ENCODE measurements at regions not wholly inside any gene's neighbourhood (a gene's known extent, or its start where the extent isn't known, plus 50 kb on each side); places are given as distances from the start of the nearest gene placed in this dataset.

GRCh38 chr2:204325468-204325867 lies 219.8 kb upstream of the PARD3B start:
- intact Hi-C loops (cut with DNase I), result loop anchor here (5.0 kb wide), 1 partner anchor 362 kb away; no protein-coding TSS in a partner anchor
- H3K9me3 ChIP-seq, result no peaks in the 10 kb centered on the region
- H3K4me1 ChIP-seq, result peaks cover 5 to 10% (median 6%) of the 10 kb centered on the region in 3 donors
- TF ChIP-seq POLR2A (IDR thresholded peaks at IDR 0.05) (no peak), CTCF (IDR thresholded peaks at IDR 0.05) (peak; percentile 47 to 92 (median 87))
- H3K27ac ChIP-seq, result no peak overlapping the region
- H3K36me3 ChIP-seq, result no peaks in the 10 kb centered on the region
- no peaks in the 10 kb centered on the region for H3K27me3 ChIP-seq
- 13 to 15% methylated on average over 7 of the region's 7 CpGs for WGBS, 2 donors
- H3K4me3 ChIP-seq, result no peak overlapping the region
- DNase-seq, result no peak

DNA sequence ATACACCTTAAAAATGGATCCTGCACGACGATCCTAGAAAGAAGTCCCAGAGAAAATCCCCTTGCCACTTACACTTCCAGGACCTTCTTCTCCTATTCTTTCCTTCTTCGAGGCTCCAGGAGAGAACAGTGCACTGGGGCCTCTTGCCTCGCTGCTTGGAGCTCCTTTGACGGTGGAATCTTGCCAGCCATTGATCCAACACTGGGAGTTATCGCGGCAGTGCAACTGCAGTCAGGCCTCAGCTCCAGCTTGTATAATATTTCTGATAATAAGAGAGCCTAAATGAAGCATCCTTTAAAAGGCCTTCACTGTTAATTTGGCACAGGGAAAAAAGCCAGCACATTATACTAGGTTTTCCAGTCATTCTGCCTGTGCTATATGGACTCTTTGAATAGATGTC lies 216.9 kb upstream of the PARD3B start:
- peaks cover 0 to 6% (median 0%) of the 10 kb centered on the region in 3 donors for H3K4me1 ChIP-seq
- 83 to 93% methylated on average over 7 of the region's 7 CpGs for WGBS, 2 donors
- H3K9me3 ChIP-seq, result no peaks in the 10 kb centered on the region
- intact Hi-C loops (cut with DNase I), result loop anchor here (5.0 kb wide), 1 partner anchor 359 kb away; no protein-coding TSS in a partner anchor
- TF ChIP-seq POLR2A (IDR thresholded peaks at IDR 0.05) (no peak), CTCF (IDR thresholded peaks at IDR 0.05) (no peak)
- no peak overlapping the region for H3K4me3 ChIP-seq
- no peaks in the 10 kb centered on the region for H3K36me3 ChIP-seq
- H3K27me3 ChIP-seq, result no peaks in the 10 kb centered on the region
- DNase-seq, result no peak
- no peak overlapping the region for H3K27ac ChIP-seq

- Histone ChIP-seq H3K27me3 (no peaks in the 10 kb centered on the region), H3K36me3 (no peaks in the 10 kb centered on the region), H3K27ac (no peak overlapping the region), H3K9me3 (no peaks in the 10 kb centered on the region), H3K4me3 (no peak overlapping the region), H3K4me1 (peaks cover 0 to 6% (median 0%) of the 10 kb centered on the region in 3 donors)
- 91 to 93% methylated on average over 6 of the region's 6 CpGs for WGBS, 2 donors
- DNase-seq, result no peak
- intact Hi-C loops (cut with DNase I), result loop anchor here (5.0 kb wide), 1 partner anchor 358 kb away; no protein-coding TSS in a partner anchor
- TF ChIP-seq POLR2A (IDR thresholded peaks at IDR 0.05), result no peak
- no peak for TF ChIP-seq CTCF (IDR thresholded peaks at IDR 0.05)
These were observed 216.3 kb upstream of the PARD3B start for GRCh38 chr2:204329016-204329415.

- no peak for TF ChIP-seq POLR2A (IDR thresholded peaks at IDR 0.05)
- no peak for TF ChIP-seq CTCF (IDR thresholded peaks at IDR 0.05)
- no peaks in the 10 kb centered on the region for H3K36me3 ChIP-seq
- 77 to 87% methylated on average over 4 of the region's 4 CpGs for WGBS, 2 donors
- no peaks in the 10 kb centered on the region for H3K9me3 ChIP-seq
- intact Hi-C loops (cut with DNase I), result loop anchor here (5.0 kb wide), 1 partner anchor 358 kb away; no protein-coding TSS in a partner anchor
- no peak overlapping the region for H3K27ac ChIP-seq
- H3K4me1 ChIP-seq, result peaks cover 0 to 6% (median 0%) of the 10 kb centered on the region in 3 donors
- no peaks in the 10 kb centered on the region for H3K27me3 ChIP-seq
- H3K4me3 ChIP-seq, result no peak overlapping the region
- no peak for DNase-seq
These were observed 215.7 kb upstream of the PARD3B start for GRCh38 chr2:204329532-204329931.

DNA sequence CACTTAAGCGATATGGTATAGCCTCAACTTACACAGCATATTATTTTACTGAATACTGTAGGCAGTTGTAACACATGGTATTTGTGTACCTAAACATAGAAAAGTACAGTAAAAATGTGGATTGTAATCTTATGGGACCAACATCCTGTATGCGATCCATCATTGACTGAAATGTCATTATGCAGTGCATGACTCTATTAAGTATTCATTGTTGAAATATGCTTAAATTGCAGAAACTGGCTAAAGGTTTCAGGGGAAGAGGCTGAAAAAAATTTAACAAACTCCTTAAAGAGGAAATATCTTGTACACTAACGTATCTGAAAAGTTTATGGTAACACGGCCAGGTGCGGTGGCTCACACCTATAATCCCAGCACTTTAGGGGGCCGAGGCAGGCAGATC lies 214.1 kb upstream of the PARD3B start:
- no peaks in the 10 kb centered on the region for H3K4me1 ChIP-seq
- DNase-seq, result no peak
- H3K36me3 ChIP-seq, result no peaks in the 10 kb centered on the region
- no peak overlapping the region for H3K4me3 ChIP-seq
- 84 to 93% methylated on average over 6 of the region's 6 CpGs for WGBS, 2 donors
- no peaks in the 10 kb centered on the region for H3K27me3 ChIP-seq
- no peak for TF ChIP-seq CTCF (IDR thresholded peaks at IDR 0.05)
- TF ChIP-seq POLR2A (IDR thresholded peaks at IDR 0.05), result no peak
- no peak overlapping the region for H3K27ac ChIP-seq
- intact Hi-C loops (cut with DNase I), result no loop called here
- H3K9me3 ChIP-seq, result no peaks in the 10 kb centered on the region
